ENCODE measurements at regions not wholly inside any gene's neighbourhood (a gene's known extent, or its start where the extent isn't known, plus 50 kb on each side); places are given as distances from the start of the nearest gene placed in this dataset.

DNA sequence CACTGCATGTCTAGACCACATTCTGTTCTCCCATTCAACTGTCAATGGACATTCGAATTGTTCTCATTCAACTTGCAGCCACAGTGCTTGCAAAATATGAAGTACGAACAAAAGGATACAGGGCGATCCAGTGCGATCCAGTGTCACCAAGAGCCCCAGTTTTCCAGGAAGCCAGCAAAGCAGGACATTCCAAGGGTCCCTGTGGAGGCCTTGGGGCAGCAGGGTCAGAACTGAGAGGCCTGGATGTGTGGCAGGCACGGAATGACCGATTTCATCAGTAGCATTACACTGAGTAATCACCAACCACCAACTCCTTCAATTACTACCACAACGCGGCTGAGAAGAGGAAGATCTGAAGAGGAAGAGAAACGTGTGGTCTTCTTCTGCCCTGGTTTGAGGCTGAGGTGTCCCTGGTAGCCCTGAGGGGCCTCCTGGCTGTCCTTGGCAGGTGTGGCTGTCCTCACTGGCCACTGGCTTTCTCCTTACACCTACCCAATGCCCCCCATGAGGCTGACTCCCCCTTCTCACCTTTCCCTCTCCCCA lies 172.7 kb upstream of the FHL2 start:
- no peak for DNase-seq (ENCODE audit: low read depth)

DNA sequence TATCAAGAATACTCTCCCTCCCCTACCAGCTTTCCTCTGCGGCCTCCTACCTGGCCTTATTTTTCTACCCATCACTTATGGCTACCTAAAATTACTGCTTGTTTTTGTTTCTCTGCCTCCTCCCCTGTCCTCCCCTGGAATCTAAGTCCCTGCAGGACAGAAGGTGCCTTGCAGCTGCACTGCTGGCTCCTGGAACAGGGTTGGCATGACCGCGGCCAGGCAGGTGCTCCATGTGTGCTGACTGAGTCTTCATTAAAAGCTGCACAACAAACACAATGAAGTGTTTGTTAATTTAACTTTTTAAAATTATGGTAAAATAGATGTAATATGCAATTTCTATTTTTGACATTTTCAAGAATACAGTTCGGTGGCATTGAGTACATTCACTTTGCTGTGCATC lies 171.9 kb upstream of the FHL2 start:
- DNase-seq (ENCODE audit: low read depth) = no peak

- no peak for DNase-seq (ENCODE audit: low read depth)
Measured at GRCh38 chr2:105570326-105570725, 171.5 kb upstream of the FHL2 start.

- DNase-seq (ENCODE audit: low read depth) = no peak
Measured at GRCh38 chr2:105569606-105570005, 170.8 kb upstream of the FHL2 start.

DNA sequence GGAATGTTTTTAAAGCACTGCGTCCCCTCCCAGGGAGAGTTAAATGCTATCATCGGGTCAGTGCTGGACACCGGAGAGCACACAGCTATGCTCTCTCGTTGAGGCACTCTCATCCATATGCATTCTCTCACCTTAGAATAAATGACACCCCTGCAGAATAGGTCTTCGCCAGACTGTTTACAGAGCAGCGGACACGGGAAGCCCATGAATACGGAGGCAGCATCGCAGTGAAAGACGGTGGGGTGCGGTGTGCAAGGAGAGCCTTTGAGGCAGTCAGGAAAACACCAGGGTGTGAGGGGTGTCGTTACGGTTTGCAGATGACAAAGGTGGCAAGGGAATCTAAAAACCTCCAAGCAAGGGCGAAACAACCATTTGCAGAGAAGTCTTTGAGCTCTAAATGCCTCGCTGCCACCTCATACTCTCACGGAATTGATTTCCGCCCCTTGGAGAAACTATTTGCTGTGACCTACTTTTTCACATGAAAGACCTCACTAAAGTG lies 169.2 kb upstream of the FHL2 start:
- DNase-seq (ENCODE audit: low read depth) = no peak

- DNase-seq (ENCODE audit: low read depth) = no peak
Measured at GRCh38 chr2:105563000-105563719, 164.3 kb upstream of the FHL2 start.

DNA sequence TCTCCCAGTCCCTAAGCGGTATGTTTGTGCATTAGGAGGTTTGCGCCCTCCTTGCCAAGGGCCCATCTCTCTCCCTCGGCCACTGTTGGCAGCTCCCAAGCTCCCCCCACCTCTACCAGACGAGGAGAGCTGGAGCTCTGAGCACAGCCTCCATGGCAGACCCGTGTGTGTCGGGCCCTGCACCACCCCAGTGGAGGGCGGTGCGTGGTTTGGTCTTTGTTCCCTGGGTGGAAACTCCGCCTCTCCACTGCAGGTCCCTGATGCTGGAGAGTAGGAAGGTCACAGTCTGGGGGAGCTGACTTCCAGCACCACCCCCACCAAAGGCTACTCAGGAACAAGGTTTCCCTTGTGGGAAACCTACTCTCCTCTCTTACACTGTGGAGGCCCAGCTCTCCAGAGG lies 162.6 kb upstream of the FHL2 start:
- DNase-seq (ENCODE audit: low read depth) = no peak

DNA sequence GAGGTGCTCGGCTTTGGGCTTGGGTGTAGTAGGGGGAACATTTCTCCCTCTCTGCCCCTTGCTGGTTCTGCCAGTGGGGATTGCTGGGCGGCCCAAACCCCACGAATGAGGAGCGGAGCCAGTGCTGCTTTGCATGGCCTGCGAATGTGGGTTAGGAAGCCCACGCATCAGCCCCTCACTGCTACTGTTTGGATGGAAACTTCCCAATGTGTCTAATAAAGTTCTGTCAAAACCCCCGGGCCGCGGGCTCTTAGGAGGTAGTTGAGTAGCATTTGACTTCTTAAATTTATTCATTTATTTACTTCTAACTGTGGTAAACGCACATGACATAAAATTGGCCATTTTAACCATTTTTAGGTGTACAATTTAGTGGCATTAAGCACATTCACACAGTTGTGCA lies 161.3 kb upstream of the FHL2 start:
- DNase-seq (ENCODE audit: low read depth) = no peak

DNA sequence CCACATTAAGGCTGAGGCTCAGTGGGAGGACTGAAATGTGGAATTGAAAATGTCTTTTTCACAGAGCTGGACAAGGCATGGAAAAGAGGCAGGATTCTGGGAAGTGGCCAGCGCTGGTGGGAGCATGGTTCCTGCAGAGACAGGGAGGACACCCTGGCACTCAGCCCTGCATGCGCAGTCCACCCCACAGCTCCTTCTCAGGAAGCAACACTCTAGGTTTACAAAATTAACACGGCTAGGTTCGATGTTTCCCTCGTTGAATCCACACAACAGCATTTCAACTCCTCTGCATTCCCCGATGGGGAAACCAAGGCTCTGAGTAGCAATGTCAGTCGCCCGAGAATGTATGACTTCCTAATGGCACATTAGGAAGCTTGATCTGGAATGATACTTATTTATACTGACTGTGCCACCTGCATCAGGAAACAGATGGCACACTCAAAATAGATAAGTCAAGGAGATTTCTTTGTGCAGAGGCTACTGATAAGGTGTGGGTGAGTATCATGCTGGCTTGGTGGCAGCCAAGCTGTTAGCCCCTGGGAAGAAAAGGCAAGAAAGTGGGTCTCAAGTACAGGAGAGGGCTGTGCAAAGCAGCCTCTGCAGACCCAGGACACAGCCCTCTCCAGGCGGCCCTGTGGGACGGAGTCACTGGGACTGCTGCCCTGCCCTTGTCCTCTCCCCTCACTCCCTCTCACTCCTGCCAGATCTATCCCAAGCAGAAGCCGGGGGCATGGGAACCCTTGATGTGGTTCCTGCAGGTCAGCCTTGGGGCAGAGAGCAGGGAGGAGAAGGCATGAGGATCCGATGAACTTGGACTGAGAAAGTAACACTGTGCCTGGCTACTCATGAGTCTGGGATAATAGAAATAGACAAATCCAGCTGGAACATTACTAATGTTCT lies 158.4 kb upstream of the FHL2 start:
- no peak for DNase-seq (ENCODE audit: low read depth)

DNA sequence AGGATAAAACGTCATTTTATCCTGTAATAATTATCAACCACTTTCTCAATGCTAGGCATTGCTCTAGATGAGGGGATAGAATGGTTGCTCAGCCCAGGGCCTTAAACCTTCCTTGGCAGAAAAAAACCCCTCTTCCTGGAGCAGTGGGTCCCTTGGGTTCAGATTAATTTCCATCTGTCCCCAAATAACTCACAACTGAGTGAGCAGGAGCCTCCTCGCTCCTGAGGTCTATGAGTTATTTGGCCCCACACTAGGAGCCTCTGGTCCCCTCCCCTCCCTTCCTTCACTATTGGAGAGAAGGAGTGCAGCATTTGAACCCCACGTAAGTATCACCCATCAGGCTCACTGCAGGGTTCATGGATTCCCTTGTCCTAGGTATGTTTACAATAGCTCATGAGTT lies 157.5 kb upstream of the FHL2 start:
- DNase-seq (ENCODE audit: low read depth) = no peak

DNA sequence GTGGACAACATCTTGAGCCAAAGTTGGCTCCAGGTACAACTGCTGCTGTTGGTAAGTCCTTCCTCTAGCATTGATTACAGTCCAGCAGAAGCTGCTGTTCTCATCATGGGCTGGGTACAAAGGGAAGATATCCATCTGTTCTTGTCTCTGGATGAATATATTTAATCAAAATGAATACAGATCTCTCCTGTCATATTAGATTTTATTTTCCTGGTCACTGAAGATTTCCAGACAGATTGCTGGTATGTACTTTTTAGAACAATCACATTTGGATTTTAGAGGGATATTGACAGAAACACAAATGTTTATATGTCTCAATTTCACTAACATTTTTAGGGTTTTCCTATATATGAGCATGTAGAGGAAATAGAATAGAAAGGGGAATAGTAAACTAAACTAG lies 155.4 kb upstream of the FHL2 start:
- DNase-seq (ENCODE audit: low read depth) = no peak

GRCh38 chr2:105553538-105554196 lies 154.8 kb upstream of the FHL2 start:
- no peak for DNase-seq (ENCODE audit: low read depth)

DNA sequence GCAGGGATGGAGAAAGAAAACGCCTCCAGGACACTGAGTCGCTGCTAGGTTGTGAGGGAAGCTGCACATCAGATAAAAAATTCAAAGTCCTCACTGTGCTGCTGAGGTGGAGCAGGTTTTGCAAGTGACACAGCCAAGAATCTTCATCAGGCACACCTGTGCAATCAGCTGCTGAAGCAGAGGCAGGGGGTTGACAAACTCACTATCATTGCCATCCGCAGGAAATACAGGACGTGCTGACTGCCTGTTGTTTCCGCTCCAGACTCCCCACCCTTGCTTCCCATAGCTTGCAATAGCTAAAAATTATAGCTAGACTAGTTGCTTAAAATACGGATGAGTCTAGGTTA lies 147.8 kb upstream of the FHL2 start:
- DNase-seq (ENCODE audit: low read depth) = no peak

- DNase-seq (ENCODE audit: low read depth) = peak; percentile 40
Measured at GRCh38 chr2:105545730-105546627, 147.1 kb upstream of the FHL2 start.

DNA sequence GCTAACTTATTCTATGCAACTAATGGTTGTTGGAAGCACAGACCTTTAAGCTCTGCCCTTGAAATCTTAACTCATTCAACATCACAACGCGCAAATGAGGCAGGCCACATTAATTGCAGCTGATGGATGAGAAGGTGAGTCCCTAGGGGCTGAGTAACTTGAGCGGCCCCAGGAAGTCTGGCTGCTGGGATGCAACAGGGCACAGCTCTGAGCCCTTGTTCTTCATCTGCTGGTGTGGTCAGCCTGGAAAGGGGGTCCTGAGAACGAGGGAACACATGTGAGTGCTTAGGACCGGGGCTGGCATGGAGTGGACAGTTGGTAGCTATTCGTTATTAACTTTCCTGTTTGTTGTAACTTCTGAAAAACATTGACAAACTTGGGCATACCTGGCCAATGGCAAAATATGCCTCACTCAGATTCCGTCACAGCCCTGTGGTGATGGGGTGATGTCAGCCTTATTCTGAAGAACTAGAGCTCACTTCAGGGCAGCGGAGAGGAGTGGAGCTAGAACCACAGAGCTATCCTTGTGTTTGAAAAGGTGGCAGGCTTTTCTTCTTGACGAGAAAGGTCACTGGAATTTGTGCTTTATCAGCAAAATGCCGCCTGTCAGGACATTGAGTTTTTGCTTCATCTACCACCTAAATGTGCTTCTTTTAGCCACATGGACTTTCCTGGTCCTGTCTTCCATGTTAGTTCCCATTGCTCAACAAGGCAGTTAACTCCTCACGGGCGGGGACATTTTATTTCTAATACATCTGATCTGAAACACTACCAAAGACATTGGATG lies 145.9 kb upstream of the FHL2 start:
- no peak for DNase-seq (ENCODE audit: low read depth)

DNA sequence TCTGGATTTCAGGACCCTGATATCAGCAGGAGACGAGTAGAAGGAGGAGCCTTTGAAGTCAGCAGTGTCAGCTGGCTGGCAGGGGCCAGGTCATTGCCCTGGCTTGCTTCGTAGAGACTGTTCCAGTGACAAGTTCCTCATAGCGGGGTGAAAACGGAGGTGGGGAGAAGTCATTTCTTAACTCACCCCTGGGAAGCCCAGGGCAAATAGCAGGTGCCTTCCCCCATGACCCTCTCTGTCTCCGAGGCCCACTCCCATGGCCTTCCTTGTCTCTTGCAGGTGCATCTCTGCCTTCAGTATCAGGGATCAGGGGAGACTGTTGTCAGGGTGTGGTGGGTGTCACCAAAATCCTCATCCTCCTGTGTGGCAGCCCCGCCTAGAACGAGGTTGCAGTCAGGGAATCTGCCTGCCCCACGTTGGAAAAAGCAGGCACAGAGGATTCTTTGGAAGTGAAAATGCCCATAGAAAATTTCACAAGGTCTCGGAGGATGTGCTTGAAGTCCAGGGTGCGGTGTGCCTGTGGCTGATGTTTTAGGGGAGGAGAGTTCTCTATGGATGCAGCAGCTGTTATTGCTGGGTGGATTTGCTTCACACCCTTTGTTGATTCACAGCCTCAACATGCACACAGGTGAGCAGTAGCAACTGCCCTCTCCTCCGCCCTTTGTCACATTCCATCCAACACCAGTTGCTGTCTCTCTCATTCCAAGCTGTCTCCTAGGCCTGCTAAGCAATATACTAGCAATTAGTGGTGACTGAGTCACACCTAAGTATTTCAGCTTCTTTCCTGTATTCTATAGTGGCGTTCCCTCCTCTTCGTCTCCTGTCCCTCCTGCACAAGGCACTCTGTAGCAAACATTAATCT lies 142.6 kb upstream of the FHL2 start:
- DNase-seq (ENCODE audit: low read depth) = no peak

DNA sequence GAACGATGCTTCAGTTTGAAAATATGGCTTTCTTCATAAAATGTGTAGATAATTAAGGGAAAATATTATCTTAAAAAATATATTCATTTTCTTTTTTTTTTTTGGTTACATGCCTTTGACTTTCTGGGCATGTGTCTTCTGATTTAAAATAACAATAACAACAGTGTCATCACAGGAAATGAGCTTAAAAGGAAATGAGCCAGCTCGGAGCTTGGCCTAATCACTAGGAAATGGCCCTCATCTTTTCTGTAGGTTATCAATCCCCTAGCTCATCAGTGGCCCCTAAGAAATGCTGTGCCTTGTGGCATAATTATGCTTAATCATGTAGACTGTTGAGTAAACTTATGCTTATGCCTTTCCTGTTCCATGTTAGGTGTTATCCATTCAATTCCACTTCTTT lies 141.8 kb upstream of the FHL2 start:
- DNase-seq (ENCODE audit: low read depth) = no peak

- DNase-seq (ENCODE audit: low read depth) = no peak
Measured at GRCh38 chr2:105539331-105539730, 140.5 kb upstream of the FHL2 start.

DNA sequence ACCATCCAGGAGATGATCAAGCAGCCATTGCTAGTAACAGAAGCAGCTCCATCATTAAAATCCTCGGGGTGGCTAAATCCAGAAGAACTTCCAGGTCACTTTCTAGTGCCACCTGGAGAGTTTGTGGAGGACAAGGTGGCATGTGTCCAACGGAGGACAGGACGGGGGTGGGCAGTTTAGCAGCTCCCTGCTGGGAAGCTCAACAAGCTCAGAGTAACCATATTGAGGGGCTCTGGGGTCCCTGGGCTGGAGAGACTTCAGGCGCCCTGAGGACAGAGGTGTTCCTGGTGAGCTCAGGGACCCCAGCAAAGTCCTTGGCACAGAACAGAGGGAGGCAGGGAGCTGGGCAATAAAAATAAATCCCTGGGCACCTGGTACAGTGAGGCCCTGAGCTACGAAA lies 140.0 kb upstream of the FHL2 start:
- DNase-seq (ENCODE audit: low read depth) = no peak

GRCh38 chr2:105537920-105538319 lies 139.1 kb upstream of the FHL2 start:
- DNase-seq (ENCODE audit: low read depth) = no peak
